K562 (cell line): ENCODE measurements at regions not wholly inside any gene's neighbourhood (a gene's known extent, or its start where the extent isn't known, plus 50 kb on each side); places are given as distances from the start of the nearest gene placed in this dataset.
"Not testable (repeated sequence)": the region's sequence is repeated elsewhere in the genome, so short reads cannot be mapped to it uniquely, and the experiment has no call there.

Source experiments
- ATAC-seq: fragments of 200-7000 bp; cut with Tn5 transposase; 3 replicates; pipeline ENCODE4 v1.9.1; 2020; ENCODE audit warnings: moderate library complexity
- BruUV-seq: library from RNA; stranded (reverse); fragments of 400-500 nt; replicated peaks from 2 replicates; lab custom pipeline; 2021; lab: Mats Ljungman, UMichigan
- CTCF ChIA-PET: fragments of 300-600 bp; formaldehyde crosslinking; extraction: SDS; loops from one replicate; lab custom pipeline; 2021; ENCODE audit warnings: low intra/inter-chr PET ratio; lab: Yijun Ruan, JAX
- POLR2A ChIA-PET: fragments of 300-600, 350-650 bp; sonication (Branson Sonifier 250); formaldehyde crosslinking; extraction: SDS; loops from one replicate; lab custom pipeline; 2021; ENCODE audit warnings: antibody characterized with exemption, inconsistent platforms; lab: Yijun Ruan, JAX
- DNase-seq, 4 experiments: peaks; one replicate each; pipeline versions ENCODE4 v3.0.0 to v3.0.0-alpha.2; 2011 to 2018; ENCODE audit warnings: low spot score in 3 of 4, mixed read lengths in 3 of 4; ENCODE audit errors: extremely low read depth in 1 of 4
- FAIRE-seq: peaks from 2 replicates; lab custom pipeline; 2011; peaks lifted over from hg19 to GRCh38; lab: Jason Lieb, UNC
- H2AFZ ChIP-seq: 2 replicates; pipeline ENCODE4 v1.6.0; 2011; ENCODE audit warnings: low read depth, low read length, control low read depth, inconsistent platforms
- H3K27ac ChIP-seq: fragments of 200-600 bp; 3 replicates; pipeline ENCODE4 v1.8.0; 2011; ENCODE audit warnings: low read depth, mild to moderate bottlenecking, control low read depth, inconsistent platforms, low read length, moderate library complexity, mixed read lengths; ENCODE audit errors: extremely low read depth
- H3K27me3 ChIP-seq, 2 experiments: fragments of 300-600 bp in 1 of 2; 2 replicates in 1 of 2; 3 replicates in 1 of 2; pipeline versions ENCODE4 v1.6.0 to v1.8.0; 2011; ENCODE audit warnings: inconsistent platforms in 2 of 2, low read length in 2 of 2, mild to moderate bottlenecking in 1 of 2, mixed read lengths in 1 of 2, moderate library complexity in 1 of 2; ENCODE audit not compliant: control insufficient read depth in 2 of 2, insufficient read depth in 2 of 2
- H3K36me3 ChIP-seq: fragments of 300-600 bp; 3 replicates; pipeline ENCODE4 v1.8.0; 2011; ENCODE audit warnings: mild to moderate bottlenecking, low read length, inconsistent platforms; ENCODE audit not compliant: control insufficient read depth, insufficient read depth
- H3K4me1 ChIP-seq, 2 experiments: fragments of 200-600 bp in 1 of 2; replicated peaks in 1 of 2; 2 replicates in 1 of 2; 3 replicates in 1 of 2; pipeline versions ENCODE4 v1.5.1 to v1.8.0; 2011; ENCODE audit warnings: inconsistent platforms in 2 of 2, low read length in 2 of 2, mild to moderate bottlenecking in 1 of 2, mixed read lengths in 1 of 2, moderate library complexity in 1 of 2; ENCODE audit not compliant: control insufficient read depth in 2 of 2, insufficient read depth in 2 of 2
- H3K4me2 ChIP-seq: 2 replicates; pipeline ENCODE4 v1.6.1; 2011; ENCODE audit warnings: low read length, control low read depth, inconsistent platforms, mixed read lengths; ENCODE audit not compliant: insufficient read depth
- H3K4me3 ChIP-seq: fragments of 200-600 bp; sonication (generic), shearing (Covaris generic); 2 replicates; pipeline ENCODE4 v1.5.1; 2016; ENCODE audit warnings: control low read depth, inconsistent platforms
- H3K79me2 ChIP-seq: fragments of 200-600 bp; 3 replicates; pipeline ENCODE4 v1.8.0; 2011; ENCODE audit warnings: low read length, inconsistent platforms; ENCODE audit not compliant: control insufficient read depth, insufficient read depth
- H3K9ac ChIP-seq, 2 experiments: 2 replicates each; pipeline versions ENCODE4 v1.6.0 to v1.6.1; 2011; ENCODE audit warnings: low read depth in 2 of 2, low read length in 2 of 2, control low read depth in 1 of 2, inconsistent platforms in 1 of 2, mild to moderate bottlenecking in 1 of 2, mixed read lengths in 1 of 2; ENCODE audit not compliant: insufficient read depth in 1 of 2
- H3K9me1 ChIP-seq: one replicate; pipeline ENCODE4 v1.6.0; 2011; ENCODE audit warnings: inconsistent platforms, mild to moderate bottlenecking, low read length, moderate library complexity; ENCODE audit not compliant: control insufficient read depth, insufficient read depth
- H3K9me3 ChIP-seq: replicated peaks from 2 replicates; pipeline ENCODE4 v1.5.1; 2011; ENCODE audit warnings: low read depth, low read length, inconsistent platforms; ENCODE audit not compliant: control insufficient read depth, insufficient read depth
- H4K20me1 ChIP-seq: replicated peaks from 2 replicates; pipeline ENCODE4 v1.6.1; 2011; ENCODE audit warnings: low read length, inconsistent platforms, mixed read lengths; ENCODE audit not compliant: control insufficient read depth, insufficient read depth
- CTBP1 ChIP-seq: fragments of 450-650 bp; IDR thresholded peaks from 2 replicates; pipeline ENCODE4 v1.6.1; 2016; ENCODE audit warnings: borderline replicate concordance
- CXXC5 ChIP-seq: fragments of 250-450 bp; sonication (Bioruptor Pico); IDR thresholded peaks from 2 replicates; pipeline ENCODE4 v1.8.0; 2022; ENCODE audit warnings: inconsistent platforms, mild to moderate bottlenecking, moderate library complexity
- NRF1 ChIP-seq, 2 experiments: fragments of 450-650 bp; IDR thresholded peaks in 1 of 2; conservative IDR thresholded peaks in 1 of 2; 2 replicates each; pipeline ENCODE4 v1.6.1; 2014; ENCODE audit warnings: mild to moderate bottlenecking in 2 of 2
- POLR2G ChIP-seq: fragments of 200-400 bp; formaldehyde crosslinking; IDR thresholded peaks from 2 replicates; pipeline ENCODE4 v1.6.1; 2017; ENCODE audit warnings: low read depth, mild to moderate bottlenecking, antibody characterized with exemption, low read length, moderate library complexity
- RB1 ChIP-seq: fragments of 450-650 bp; IDR thresholded peaks from 2 replicates; pipeline ENCODE4 v1.6.1; 2017; ENCODE audit warnings: low read depth, mild to moderate bottlenecking
- ZFX ChIP-seq: sonication (generic); formaldehyde crosslinking; IDR thresholded peaks from 2 replicates; pipeline ENCODE4 v1.8.0; 2022; ENCODE audit warnings: mild to moderate bottlenecking, missing genetic modification reagents, moderate library complexity
- WGBS: fragments of 100-300 bp; shearing (Covaris generic); methylation state at CpG from one replicate; pipeline ENCODE4 v1.1.6; 2016; ENCODE audit warnings: low coverage, mixed read lengths; ENCODE audit not compliant: insufficient coverage; ENCODE audit errors: missing lambda C conversion rate; 5-methylcytosine and 5-hydroxymethylcytosine counted together
- in situ Hi-C: fragments of 300-500 bp; cut with MboI; formaldehyde crosslinking; loops from 4 replicates; pipeline ENCODE4 v1.15.0; 2018; ENCODE audit warnings: inconsistent platforms, mixed read lengths
- intact Hi-C: fragments of 100-400 bp; cut with micrococcal nuclease; formaldehyde crosslinking; loops from 2 replicates; pipeline ENCODE4 v1.14.2; 2022

DNA sequence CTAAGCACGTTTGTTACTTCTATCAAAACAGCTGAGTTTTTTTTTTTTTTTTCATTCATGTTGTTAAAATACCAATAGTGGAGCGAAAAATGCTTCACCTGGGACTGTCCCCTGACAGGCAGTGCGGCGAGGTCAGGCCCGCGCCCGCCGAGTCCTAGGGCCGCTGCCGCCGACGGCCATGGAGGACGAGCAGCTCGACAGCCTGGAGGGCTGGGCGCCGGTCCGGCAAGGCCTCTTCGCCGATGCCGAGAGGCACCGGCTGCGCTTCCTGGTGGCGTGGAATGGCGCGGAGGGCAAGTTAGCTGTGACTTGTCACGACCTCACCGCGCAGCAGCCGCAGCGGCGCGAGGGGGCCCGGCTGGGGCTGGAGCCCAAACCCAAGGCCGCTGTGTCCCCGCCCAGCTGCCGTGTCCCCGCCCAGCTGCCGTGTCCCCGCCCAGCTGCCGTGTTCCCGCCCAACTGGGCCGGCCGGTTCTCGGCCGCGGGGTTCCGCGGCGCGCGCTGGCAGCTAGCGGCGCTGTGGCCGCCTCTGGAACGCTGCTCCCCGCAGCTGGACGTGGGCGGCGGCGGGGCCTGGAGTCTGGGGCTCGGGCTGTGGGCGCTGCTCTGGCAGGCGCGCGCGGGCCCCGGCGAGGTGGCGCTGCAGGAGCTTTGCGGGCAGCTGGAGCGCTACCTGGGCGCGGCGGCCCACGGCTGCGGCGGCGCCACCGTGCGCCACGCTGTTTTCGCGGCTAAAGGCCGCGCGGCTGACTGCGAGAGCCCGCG is 56.7 kb upstream of the GOLGA8R start:
- in situ Hi-C loops, DNase-seq, POLR2A ChIA-PET, H3K9me3 ChIP-seq, CTCF ChIA-PET, H3K4me1 ChIP-seq, H3K36me3 ChIP-seq, BruUV-seq, FAIRE-seq, H2AFZ ChIP-seq, H3K79me2 ChIP-seq, H3K27me3 ChIP-seq, H3K4me2 ChIP-seq, intact Hi-C loops, H3K9ac ChIP-seq, H3K9me1 ChIP-seq, H4K20me1 ChIP-seq, H3K27ac ChIP-seq: not testable (repeated sequence)
- 0 out of 2 replicates have a peak, but pooled peaks have one; percentile 22 for TF ChIP-seq ZFX
- 0 out of 2 replicates have a peak, but pooled peaks have one; percentile 31 for TF ChIP-seq POLR2G
- TF ChIP-seq RB1: 0 out of 2 replicates have a peak, but pooled peaks have one; percentile 24
- peak; percentile 49; the same call in 1 of the 2 replicates for TF ChIP-seq CXXC5 (CRISPR knock-in tag)
- TF ChIP-seq CTBP1: peak; percentile 42; the same call in 1 of the 2 replicates
- TF ChIP-seq NRF1 (conservative IDR thresholded peaks at IDR 0.05 in 1 of 2, IDR thresholded peaks at IDR 0.05 in 1 of 2): peak; percentile 22 to 30; a peak in 2 of 4 replicates
- WGBS: 0% methylated on average over 12 of the region's 89 CpGs
- peak overlapping the region; percentile 33 for H3K4me3 ChIP-seq
- peak; percentile 99 for ATAC-seq

GRCh38 chr15:30471366-30471749 is 57.3 kb upstream of the GOLGA8R start:
- H4K20me1 ChIP-seq, in situ Hi-C loops, ATAC-seq, H3K4me1 ChIP-seq, H3K79me2 ChIP-seq, intact Hi-C loops, CTCF ChIA-PET, H3K9me3 ChIP-seq, DNase-seq, H3K36me3 ChIP-seq, POLR2A ChIA-PET, H3K9me1 ChIP-seq, H3K9ac ChIP-seq, H3K27me3 ChIP-seq, H3K27ac ChIP-seq, BruUV-seq, H3K4me2 ChIP-seq, H2AFZ ChIP-seq, FAIRE-seq: not testable (repeated sequence)
- H3K4me3 ChIP-seq: peak overlapping the region; percentile 33
- WGBS: no CpG with 5 or more reads among the region's 34 CpGs

- H3K79me2 ChIP-seq, H3K4me3 ChIP-seq, ATAC-seq, H3K4me1 ChIP-seq, H4K20me1 ChIP-seq, intact Hi-C loops, H3K9ac ChIP-seq, H3K27me3 ChIP-seq, H3K9me1 ChIP-seq, H3K27ac ChIP-seq, H3K9me3 ChIP-seq, H3K36me3 ChIP-seq, H2AFZ ChIP-seq, POLR2A ChIA-PET, DNase-seq, in situ Hi-C loops, H3K4me2 ChIP-seq, FAIRE-seq, CTCF ChIA-PET: not testable (repeated sequence)
- no CpG with 5 or more reads among the region's 10 CpGs for WGBS
- BruUV-seq: TSS peak; percentile 94
These were observed 57.9 kb upstream of the GOLGA8R start for GRCh38 chr15:30471817-30472551.
